Mucosa of stomach (tissue), 1 donor: ENCODE measurements at regions not wholly inside any gene's neighbourhood (a gene's known extent, or its start where the extent isn't known, plus 50 kb on each side); places are given as distances from the start of the nearest gene placed in this dataset.
"Not testable (repeated sequence)": the region's sequence is repeated elsewhere in the genome, so short reads cannot be mapped to it uniquely, and the experiment has no call there.

Experiments
- H3K27me3 ChIP-seq: one replicate; pipeline ENCODE4 v1.7.0; 2013; ENCODE audit warnings: mild to moderate bottlenecking, low read length; ENCODE audit not compliant: control insufficient read depth, insufficient read depth
- H3K36me3 ChIP-seq: one replicate; pipeline ENCODE4 v1.7.0; 2013; ENCODE audit warnings: low read length; ENCODE audit not compliant: control insufficient read depth, insufficient read depth
- H3K4me1 ChIP-seq: one replicate; pipeline ENCODE4 v1.7.0; 2013; ENCODE audit warnings: mild to moderate bottlenecking, low read length; ENCODE audit not compliant: control insufficient read depth, insufficient read depth
- H3K4me3 ChIP-seq: one replicate; pipeline ENCODE4 v1.7.0; 2013; ENCODE audit warnings: low read length
- H3K9ac ChIP-seq: one replicate; pipeline ENCODE4 v1.7.0; 2013; ENCODE audit warnings: mild to moderate bottlenecking, low read length, moderate library complexity
- H3K9me3 ChIP-seq: one replicate; pipeline ENCODE4 v1.7.0; 2013; ENCODE audit warnings: mild to moderate bottlenecking, low read length, moderate library complexity; ENCODE audit not compliant: control insufficient read depth
- donor health status: Pancreatic carcinoma.

GRCh38 chr2:8333177-8333831, 348.6 kb upstream of the ID2 start:
- Histone ChIP-seq H3K27me3 (no peaks in the 10 kb centered on the region), H3K9me3 (no peaks in the 10 kb centered on the region), H3K36me3 (no peaks in the 10 kb centered on the region), H3K9ac (no peak overlapping the region), H3K4me3 (no peak overlapping the region), H3K4me1 (no peaks in the 10 kb centered on the region)

GRCh38 chr2:8333832-8334187, 348.0 kb upstream of the ID2 start:
- not testable (repeated sequence) for H3K4me3 ChIP-seq, H3K4me1 ChIP-seq, H3K27me3 ChIP-seq, H3K9ac ChIP-seq, H3K36me3 ChIP-seq, H3K9me3 ChIP-seq

GRCh38 chr2:8334866-8335325, 347.0 kb upstream of the ID2 start:
- H3K4me3 ChIP-seq, result no peak overlapping the region
- H3K27me3 ChIP-seq, result no peaks in the 10 kb centered on the region
- H3K36me3 ChIP-seq, result no peaks in the 10 kb centered on the region
- H3K9ac ChIP-seq, result no peak overlapping the region
- H3K4me1 ChIP-seq, result no peaks in the 10 kb centered on the region
- H3K9me3 ChIP-seq, result no peaks in the 10 kb centered on the region

- Histone ChIP-seq H3K9ac (no peak overlapping the region), H3K4me3 (no peak overlapping the region), H3K36me3 (no peaks in the 10 kb centered on the region), H3K27me3 (no peaks in the 10 kb centered on the region), H3K9me3 (no peaks in the 10 kb centered on the region), H3K4me1 (no peaks in the 10 kb centered on the region)
Observed at GRCh38 chr2:8335801-8336200, 346.1 kb upstream of the ID2 start.

- no peak overlapping the region for H3K9ac ChIP-seq
- no peak overlapping the region for H3K4me3 ChIP-seq
- H3K27me3 ChIP-seq, result no peaks in the 10 kb centered on the region
- H3K36me3 ChIP-seq, result no peaks in the 10 kb centered on the region
- no peaks in the 10 kb centered on the region for H3K4me1 ChIP-seq
- H3K9me3 ChIP-seq, result no peaks in the 10 kb centered on the region
Observed at GRCh38 chr2:8337321-8337720, 344.5 kb upstream of the ID2 start.

- H3K9me3 ChIP-seq, result no peaks in the 10 kb centered on the region
- H3K9ac ChIP-seq, result no peak overlapping the region
- peaks cover 14% of the 10 kb centered on the region for H3K4me1 ChIP-seq
- no peaks in the 10 kb centered on the region for H3K36me3 ChIP-seq
- H3K27me3 ChIP-seq, result no peaks in the 10 kb centered on the region
- no peak overlapping the region for H3K4me3 ChIP-seq
Observed at GRCh38 chr2:8342407-8342806, 339.4 kb upstream of the ID2 start.

DNA sequence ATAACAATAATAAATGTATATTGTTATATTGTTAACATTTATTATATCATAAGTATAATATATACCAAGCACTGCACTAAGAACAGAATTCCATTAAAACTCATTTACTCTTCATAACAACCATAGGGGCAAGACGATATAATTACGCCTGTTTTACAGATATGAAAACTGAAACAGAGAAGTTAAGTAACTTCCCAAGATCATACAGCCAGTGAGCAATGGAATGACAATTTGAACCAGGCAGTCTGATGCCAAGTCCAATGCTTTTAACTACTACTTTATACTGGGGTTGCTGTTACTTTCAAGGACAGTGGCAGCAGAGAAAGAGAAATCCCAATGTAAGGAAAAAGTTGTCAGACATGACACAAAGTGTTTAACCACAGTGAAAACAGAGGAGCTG, 338.8 kb upstream of the ID2 start:
- Histone ChIP-seq H3K27me3 (no peaks in the 10 kb centered on the region), H3K4me1 (peaks cover 14% of the 10 kb centered on the region), H3K4me3 (no peak overlapping the region), H3K36me3 (no peaks in the 10 kb centered on the region), H3K9ac (no peak overlapping the region), H3K9me3 (no peaks in the 10 kb centered on the region)

DNA sequence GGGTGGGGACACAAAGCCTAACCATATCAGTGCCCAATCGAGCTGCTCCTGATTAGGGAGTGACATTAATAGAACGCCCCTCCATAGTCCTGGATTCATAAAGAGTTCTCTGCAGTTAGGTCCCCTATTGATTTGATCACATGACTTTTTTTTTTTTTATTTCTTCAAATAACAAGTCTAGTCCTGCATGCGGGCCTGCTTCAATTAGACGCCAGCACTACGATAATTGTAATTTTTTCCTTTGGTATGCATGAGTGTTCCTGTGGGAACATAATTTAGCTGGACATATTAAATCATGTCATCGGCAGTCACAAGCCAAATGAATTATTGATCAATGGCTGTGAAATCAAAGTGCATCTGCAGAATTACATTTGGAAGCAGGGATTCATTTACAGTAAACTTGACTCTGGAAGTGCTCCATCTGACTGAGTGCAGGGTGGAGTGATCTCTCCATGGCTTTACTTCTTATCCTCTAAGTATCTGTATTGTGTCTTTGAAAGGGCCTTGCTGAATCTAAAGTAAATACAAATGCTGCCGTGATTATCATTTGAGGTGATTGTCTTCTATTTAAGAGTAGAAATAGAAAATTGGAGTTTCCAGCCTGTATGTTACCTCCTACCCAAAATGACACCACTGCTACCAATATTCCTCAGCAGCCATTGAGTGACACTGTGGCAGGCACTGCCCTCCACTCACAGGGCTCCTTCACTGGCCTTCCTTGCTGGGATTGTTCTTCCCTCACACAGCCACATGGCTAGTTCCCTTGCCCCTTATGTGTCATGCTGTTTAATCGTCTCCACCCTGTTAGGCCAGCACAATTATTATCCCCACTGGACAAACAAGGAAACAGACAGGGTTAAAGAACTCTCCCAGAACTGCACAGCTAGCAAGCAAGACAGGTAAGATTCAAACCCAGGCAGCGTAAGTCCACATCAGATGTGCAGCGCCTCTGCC, 337.4 kb upstream of the ID2 start:
- Histone ChIP-seq H3K4me3 (no peak overlapping the region), H3K27me3 (no peaks in the 10 kb centered on the region), H3K4me1 (peaks cover 14% of the 10 kb centered on the region), H3K9ac (no peak overlapping the region), H3K9me3 (no peaks in the 10 kb centered on the region), H3K36me3 (no peaks in the 10 kb centered on the region)

- H3K36me3 ChIP-seq, result no peaks in the 10 kb centered on the region
- H3K27me3 ChIP-seq, result no peaks in the 10 kb centered on the region
- H3K4me3 ChIP-seq, result no peak overlapping the region
- H3K4me1 ChIP-seq, result peaks cover 14% of the 10 kb centered on the region
- H3K9me3 ChIP-seq, result no peaks in the 10 kb centered on the region
- H3K9ac ChIP-seq, result no peak overlapping the region
Observed at GRCh38 chr2:8345200-8345599, 336.7 kb upstream of the ID2 start.

- peaks cover 14% of the 10 kb centered on the region for H3K4me1 ChIP-seq
- no peaks in the 10 kb centered on the region for H3K36me3 ChIP-seq
- no peak overlapping the region for H3K9ac ChIP-seq
- no peaks in the 10 kb centered on the region for H3K27me3 ChIP-seq
- no peak overlapping the region for H3K4me3 ChIP-seq
- no peaks in the 10 kb centered on the region for H3K9me3 ChIP-seq
Observed at GRCh38 chr2:8346208-8346607, 335.6 kb upstream of the ID2 start.

DNA sequence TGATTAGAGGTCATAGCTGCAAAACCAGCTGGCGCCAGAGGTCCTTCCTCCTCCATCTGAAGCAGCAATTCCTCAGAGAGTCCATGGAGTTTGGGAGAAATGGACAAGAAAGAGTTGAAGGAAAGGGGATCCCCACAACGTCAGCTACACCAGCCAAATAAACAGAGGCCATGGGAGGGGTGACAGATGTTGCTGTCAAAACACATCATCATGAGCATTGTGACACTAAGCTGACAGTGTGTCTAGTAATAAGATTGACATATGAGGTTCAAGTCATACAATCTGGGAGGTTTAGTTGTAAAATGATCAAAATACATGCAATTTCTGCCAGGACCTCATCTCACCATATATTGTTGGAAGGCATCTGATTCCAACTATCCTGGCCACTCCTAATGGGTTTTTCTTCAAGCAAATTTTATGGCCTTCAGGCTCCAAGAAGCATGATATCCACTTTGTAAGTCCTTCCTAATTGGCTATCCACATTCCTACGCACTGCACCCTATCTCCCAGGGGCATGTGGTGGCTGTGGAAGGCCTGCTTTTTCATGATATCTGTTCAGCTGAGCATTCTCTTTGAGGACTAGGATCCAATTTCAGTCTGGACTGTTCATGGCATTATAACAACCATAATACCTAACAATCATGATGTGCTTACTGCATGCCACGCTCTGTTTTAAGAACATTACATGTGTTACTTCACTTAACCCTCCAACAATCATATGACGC, 335.0 kb upstream of the ID2 start:
- Histone ChIP-seq H3K4me1 (peaks cover 14% of the 10 kb centered on the region), H3K36me3 (no peaks in the 10 kb centered on the region), H3K9ac (no peak overlapping the region), H3K4me3 (no peak overlapping the region), H3K27me3 (no peaks in the 10 kb centered on the region), H3K9me3 (no peaks in the 10 kb centered on the region)

DNA sequence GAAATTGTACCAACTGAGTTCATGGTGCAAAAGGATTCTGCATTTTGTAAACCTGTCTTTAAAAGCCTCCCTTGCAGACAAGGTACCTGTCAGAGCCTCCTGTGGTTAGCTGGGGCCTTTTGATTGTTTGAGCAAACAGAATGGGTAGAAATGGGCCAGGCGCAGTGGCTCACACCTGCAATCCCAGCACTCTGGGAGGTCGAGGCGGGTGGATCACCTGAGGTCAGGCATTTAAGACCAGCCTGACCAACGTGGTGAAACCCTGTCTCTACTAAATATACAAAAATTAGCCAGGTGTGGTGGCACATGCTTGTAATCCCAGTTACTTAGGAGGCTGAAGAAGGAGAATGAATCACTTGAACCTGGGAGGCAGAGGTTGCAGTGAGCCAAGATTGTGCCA, 332.9 kb upstream of the ID2 start:
- peaks cover 14% of the 10 kb centered on the region for H3K4me1 ChIP-seq
- H3K27me3 ChIP-seq, H3K4me3 ChIP-seq, H3K36me3 ChIP-seq, H3K9ac ChIP-seq, H3K9me3 ChIP-seq: not testable (repeated sequence)
